ENCODE measurements at regions not wholly inside any gene's neighbourhood (a gene's known extent, or its start where the extent isn't known, plus 50 kb on each side); places are given as distances from the start of the nearest gene placed in this dataset.

DNA sequence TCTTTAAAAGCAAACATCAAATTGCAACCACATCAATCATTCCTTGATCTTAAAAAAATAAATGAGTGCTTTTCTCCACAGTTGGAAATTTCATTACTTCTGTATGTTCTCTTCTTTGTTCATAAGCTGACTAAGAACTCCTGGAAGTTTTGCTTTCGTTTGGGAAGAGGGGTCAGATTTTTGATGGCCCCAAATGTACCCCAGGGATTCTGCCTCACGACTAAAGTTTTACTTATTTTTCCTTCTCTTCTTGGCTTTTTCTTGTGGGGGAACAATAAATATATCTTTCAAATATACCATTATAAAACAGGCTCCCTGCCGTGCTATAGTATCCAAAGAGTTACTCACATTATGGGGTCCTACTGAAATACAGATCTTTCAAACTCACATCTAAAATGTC, 215.0 kb upstream of the CDIN1 start:
- CTCF ChIA-PET, result no interaction called here
- no peaks in the 10 kb centered on the region for H3K27me3 ChIP-seq (ENCODE audit: insufficient read depth, low read length)
- H3K9ac ChIP-seq (ENCODE audit: low read length), result no peak overlapping the region
- no peaks in the 10 kb centered on the region for H3K9me2 ChIP-seq (ENCODE audit: insufficient read depth)
- POLR2A ChIA-PET, result no interaction called here
- H2AFZ ChIP-seq (ENCODE audit: low read depth, low read length, poor library complexity, severe bottlenecking), result peak overlapping the region; percentile 24
- H3K79me2 ChIP-seq (ENCODE audit: insufficient read depth, low read length), result no peaks in the 10 kb centered on the region
- H3K4me2 ChIP-seq (ENCODE audit: low read length), result no peak overlapping the region
- ATAC-seq (no peak), DNase-seq (ENCODE audit: low read depth, low spot score) (no peak)
- H3K4me3 ChIP-seq (replicated peaks in 1 of 2; ENCODE audit: low read depth in 1 of 2, low read length in 2 of 2), result no peak overlapping the region
- no TSS peak for BruUV-seq (replicated peaks)
- no peaks in the 10 kb centered on the region for H3K9me3 ChIP-seq (ENCODE audit: control insufficient read depth in 1 of 2, insufficient read depth in 1 of 2, low read depth in 1 of 2, low read length in 2 of 2)
- intact Hi-C loops (cut with micrococcal nuclease), result no loop called here
- TF ChIP-seq EZH2 (IDR thresholded peaks at IDR 0.05) (no peak), SP1 (IDR thresholded peaks at IDR 0.05; ENCODE audit: low read depth) (no peak), ELF1 (IDR thresholded peaks at IDR 0.05; ENCODE audit: borderline replicate concordance, low read depth) (no peak), ZNF274 (IDR thresholded peaks at IDR 0.05; ENCODE audit: low read depth, low read length) (no peak), ATF3 (IDR thresholded peaks at IDR 0.05) (no peak), EZH2phosphoT487 (IDR thresholded peaks at IDR 0.05; ENCODE audit: borderline replicate concordance) (no peak), YY1 (IDR thresholded peaks at IDR 0.05; ENCODE audit: extremely low read depth, insufficient replicate concordance, low read depth, low read length) (no peak), POLR2A (IDR thresholded peaks at IDR 0.05; ENCODE audit: borderline replicate concordance, extremely low read depth, insufficient read depth, insufficient read length) (no peak), EGR1 (IDR thresholded peaks at IDR 0.05; ENCODE audit: low read depth) (no peak), TCF7L2 (IDR thresholded peaks at IDR 0.05; ENCODE audit: borderline replicate concordance, extremely low read depth, insufficient read depth, insufficient read length) (no peak), JUND (IDR thresholded peaks at IDR 0.05) (no peak), POLR2AphosphoS5 (IDR thresholded peaks at IDR 0.05; ENCODE audit: low read depth, low read length) (no peak), FOSL1 (IDR thresholded peaks at IDR 0.05; ENCODE audit: low read depth) (no peak)
- TF ChIP-seq, protein P1, sequence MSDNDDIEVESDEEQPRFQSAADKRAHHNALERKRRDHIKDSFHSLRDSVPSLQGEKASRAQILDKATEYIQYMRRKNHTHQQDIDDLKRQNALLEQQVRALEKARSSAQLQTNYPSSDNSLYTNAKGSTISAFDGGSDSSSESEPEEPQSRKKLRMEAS (IDR thresholded peaks at IDR 0.05), result no peak
- TF ChIP-seq, protein P2, sequence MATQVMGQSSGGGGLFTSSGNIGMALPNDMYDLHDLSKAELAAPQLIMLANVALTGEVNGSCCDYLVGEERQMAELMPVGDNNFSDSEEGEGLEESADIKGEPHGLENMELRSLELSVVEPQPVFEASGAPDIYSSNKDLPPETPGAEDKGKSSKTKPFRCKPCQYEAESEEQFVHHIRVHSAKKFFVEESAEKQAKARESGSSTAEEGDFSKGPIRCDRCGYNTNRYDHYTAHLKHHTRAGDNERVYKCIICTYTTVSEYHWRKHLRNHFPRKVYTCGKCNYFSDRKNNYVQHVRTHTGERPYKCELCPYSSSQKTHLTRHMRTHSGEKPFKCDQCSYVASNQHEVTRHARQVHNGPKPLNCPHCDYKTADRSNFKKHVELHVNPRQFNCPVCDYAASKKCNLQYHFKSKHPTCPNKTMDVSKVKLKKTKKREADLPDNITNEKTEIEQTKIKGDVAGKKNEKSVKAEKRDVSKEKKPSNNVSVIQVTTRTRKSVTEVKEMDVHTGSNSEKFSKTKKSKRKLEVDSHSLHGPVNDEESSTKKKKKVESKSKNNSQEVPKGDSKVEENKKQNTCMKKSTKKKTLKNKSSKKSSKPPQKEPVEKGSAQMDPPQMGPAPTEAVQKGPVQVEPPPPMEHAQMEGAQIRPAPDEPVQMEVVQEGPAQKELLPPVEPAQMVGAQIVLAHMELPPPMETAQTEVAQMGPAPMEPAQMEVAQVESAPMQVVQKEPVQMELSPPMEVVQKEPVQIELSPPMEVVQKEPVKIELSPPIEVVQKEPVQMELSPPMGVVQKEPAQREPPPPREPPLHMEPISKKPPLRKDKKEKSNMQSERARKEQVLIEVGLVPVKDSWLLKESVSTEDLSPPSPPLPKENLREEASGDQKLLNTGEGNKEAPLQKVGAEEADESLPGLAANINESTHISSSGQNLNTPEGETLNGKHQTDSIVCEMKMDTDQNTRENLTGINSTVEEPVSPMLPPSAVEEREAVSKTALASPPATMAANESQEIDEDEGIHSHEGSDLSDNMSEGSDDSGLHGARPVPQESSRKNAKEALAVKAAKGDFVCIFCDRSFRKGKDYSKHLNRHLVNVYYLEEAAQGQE (IDR thresholded peaks at IDR 0.05; ENCODE audit: low read depth), result no peak
- TF ChIP-seq, protein P3, sequence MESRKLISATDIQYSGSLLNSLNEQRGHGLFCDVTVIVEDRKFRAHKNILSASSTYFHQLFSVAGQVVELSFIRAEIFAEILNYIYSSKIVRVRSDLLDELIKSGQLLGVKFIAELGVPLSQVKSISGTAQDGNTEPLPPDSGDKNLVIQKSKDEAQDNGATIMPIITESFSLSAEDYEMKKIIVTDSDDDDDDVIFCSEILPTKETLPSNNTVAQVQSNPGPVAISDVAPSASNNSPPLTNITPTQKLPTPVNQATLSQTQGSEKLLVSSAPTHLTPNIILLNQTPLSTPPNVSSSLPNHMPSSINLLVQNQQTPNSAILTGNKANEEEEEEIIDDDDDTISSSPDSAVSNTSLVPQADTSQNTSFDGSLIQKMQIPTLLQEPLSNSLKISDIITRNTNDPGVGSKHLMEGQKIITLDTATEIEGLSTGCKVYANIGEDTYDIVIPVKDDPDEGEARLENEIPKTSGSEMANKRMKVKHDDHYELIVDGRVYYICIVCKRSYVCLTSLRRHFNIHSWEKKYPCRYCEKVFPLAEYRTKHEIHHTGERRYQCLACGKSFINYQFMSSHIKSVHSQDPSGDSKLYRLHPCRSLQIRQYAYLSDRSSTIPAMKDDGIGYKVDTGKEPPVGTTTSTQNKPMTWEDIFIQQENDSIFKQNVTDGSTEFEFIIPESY (IDR thresholded peaks at IDR 0.05; ENCODE audit: extremely low read depth, insufficient replicate concordance, low read length), result no peak
- H4K20me1 ChIP-seq (ENCODE audit: insufficient read depth), result no peaks in the 10 kb centered on the region
- peaks cover 7 to 35% of the 10 kb centered on the region in 2 experiments for H3K4me1 ChIP-seq (ENCODE audit: control insufficient read depth in 1 of 2, insufficient read depth in 2 of 2, low read length in 2 of 2)
- RAD21 ChIA-PET (ENCODE audit: low non-redundant PET in 1 of 2, low total read pairs in 2 of 2, uncharacterized antibody in 2 of 2, unreplicated experiment in 2 of 2), result no interaction called here
- H3K27ac ChIP-seq (ENCODE audit: low read depth, low read length), result peak overlapping the region; percentile 27; the same call in 1 of the 2 replicates
- H3K36me3 ChIP-seq (ENCODE audit: control insufficient read depth in 1 of 2, insufficient read depth in 2 of 2, low read length in 2 of 2), result no peaks in the 10 kb centered on the region; a peak in 1 of 4 replicates

Data from HCT116 (cell line).